Rectal smooth muscle tissue (tissue), 1 donor: ENCODE measurements at regions not wholly inside any gene's neighbourhood (a gene's known extent, or its start where the extent isn't known, plus 50 kb on each side); places are given as distances from the start of the nearest gene placed in this dataset.
"Not testable (repeated sequence)": the region's sequence is repeated elsewhere in the genome, so short reads cannot be mapped to it uniquely, and the experiment has no call there.

Source experiments
- H3K27ac ChIP-seq: one replicate; pipeline ENCODE4 v1.7.0; 2013; ENCODE audit warnings: low read depth, low read length, inconsistent platforms
- H3K27me3 ChIP-seq: one replicate; pipeline ENCODE4 v1.7.0; 2013; ENCODE audit warnings: low read length; ENCODE audit not compliant: control insufficient read depth, insufficient read depth
- H3K36me3 ChIP-seq: one replicate; pipeline ENCODE4 v1.7.0; 2013; ENCODE audit warnings: low read length; ENCODE audit not compliant: control insufficient read depth, insufficient read depth
- H3K4me1 ChIP-seq: one replicate; pipeline ENCODE4 v1.7.0; 2013; ENCODE audit warnings: low read length; ENCODE audit not compliant: control insufficient read depth, insufficient read depth
- H3K4me3 ChIP-seq: one replicate; pipeline ENCODE4 v1.7.0; 2013; ENCODE audit warnings: low read length
- H3K9ac ChIP-seq: one replicate; pipeline ENCODE4 v1.7.0; 2013; ENCODE audit warnings: low read length

DNA sequence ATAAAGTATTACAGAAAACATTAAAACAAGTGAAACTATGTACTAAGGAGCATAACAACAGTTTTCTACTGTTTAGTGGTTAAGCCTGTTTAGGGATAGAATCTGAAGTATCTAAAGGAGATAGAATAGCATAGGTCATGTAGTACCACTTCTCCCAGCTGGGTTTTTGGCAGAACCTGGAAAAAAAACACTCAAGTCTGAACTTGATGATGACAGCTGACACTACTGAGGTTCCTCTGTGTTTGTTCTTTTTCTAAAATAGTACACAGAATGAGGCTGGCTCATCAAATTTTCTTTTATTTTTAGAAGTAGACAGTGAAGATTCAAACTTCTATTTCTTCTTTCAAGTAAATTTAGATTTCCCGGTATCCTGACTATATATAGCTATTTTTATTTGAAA, 203.8 kb upstream of the ACO1 start:
- no peaks in the 10 kb centered on the region for H3K36me3 ChIP-seq
- no peaks in the 10 kb centered on the region for H3K27me3 ChIP-seq
- no peak overlapping the region for H3K27ac ChIP-seq
- no peaks in the 10 kb centered on the region for H3K4me1 ChIP-seq
- H3K4me3 ChIP-seq, result no peak overlapping the region
- no peak overlapping the region for H3K9ac ChIP-seq

DNA sequence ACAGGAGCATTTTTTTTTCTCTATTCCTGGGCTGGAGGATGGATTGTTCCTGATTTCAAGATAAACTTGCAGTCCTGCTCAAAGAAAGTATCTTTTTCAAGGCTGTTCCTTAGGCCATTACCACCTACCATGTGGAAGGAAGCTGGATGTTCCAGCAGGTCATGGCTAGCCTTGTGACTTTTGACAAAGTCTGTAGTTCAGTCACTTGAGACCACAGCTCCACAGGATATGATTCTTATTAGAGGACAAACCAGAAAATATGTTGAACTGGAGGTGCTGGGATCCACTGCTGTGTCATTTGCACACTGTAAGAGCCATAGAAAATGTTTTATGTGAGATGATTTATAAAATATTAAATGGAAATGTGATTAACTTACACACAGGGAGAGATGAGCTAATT, 184.2 kb upstream of the ACO1 start:
- Histone ChIP-seq H3K36me3 (no peaks in the 10 kb centered on the region), H3K9ac (no peak overlapping the region), H3K4me1 (no peaks in the 10 kb centered on the region), H3K4me3 (no peak overlapping the region), H3K27ac (no peak overlapping the region), H3K27me3 (no peaks in the 10 kb centered on the region)

DNA sequence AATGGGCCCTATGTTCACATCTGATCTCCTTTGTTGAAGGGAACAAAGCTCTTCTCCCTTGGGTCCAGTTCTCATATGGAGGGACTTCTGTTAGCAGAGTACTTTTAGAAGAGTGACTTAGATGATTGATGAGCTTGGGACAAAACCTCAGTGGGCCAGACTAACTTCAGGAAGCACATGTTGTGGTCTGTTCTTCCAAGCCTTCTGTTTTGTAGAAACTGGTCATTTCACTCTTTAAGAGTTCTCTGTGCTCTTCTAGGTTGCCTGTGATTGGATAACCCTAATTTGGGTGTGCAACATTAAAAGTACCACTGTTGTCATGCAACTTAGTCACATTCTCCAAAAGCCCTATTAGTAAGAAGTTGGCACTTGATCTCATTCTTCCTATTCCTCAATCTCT, 183.5 kb upstream of the ACO1 start:
- no peaks in the 10 kb centered on the region for H3K36me3 ChIP-seq
- H3K4me3 ChIP-seq, result no peak overlapping the region
- no peaks in the 10 kb centered on the region for H3K27me3 ChIP-seq
- no peak overlapping the region for H3K9ac ChIP-seq
- H3K27ac ChIP-seq, result no peak overlapping the region
- H3K4me1 ChIP-seq, result no peaks in the 10 kb centered on the region

DNA sequence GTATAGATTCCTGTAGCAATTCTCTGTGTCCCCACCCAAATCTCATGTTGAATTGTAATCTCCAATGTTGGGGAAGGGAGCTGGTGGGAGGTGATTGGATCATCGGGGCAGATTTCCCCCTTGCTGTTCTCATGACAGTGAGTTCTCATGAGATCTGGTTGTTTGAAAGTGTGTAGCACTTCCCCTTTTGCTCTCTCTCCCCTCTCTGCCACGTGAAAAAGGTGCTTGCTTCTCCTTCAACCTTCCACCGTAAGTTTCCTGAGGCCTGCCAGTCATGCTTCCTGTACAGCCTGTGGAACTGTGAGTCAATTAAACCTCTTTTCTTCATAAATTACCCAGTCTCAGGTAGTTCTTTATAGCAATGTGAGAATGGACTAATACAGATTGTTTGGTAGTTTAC, 175.3 kb upstream of the ACO1 start:
- not testable (repeated sequence) for H3K4me3 ChIP-seq, H3K9ac ChIP-seq, H3K27ac ChIP-seq, H3K4me1 ChIP-seq, H3K36me3 ChIP-seq, H3K27me3 ChIP-seq

DNA sequence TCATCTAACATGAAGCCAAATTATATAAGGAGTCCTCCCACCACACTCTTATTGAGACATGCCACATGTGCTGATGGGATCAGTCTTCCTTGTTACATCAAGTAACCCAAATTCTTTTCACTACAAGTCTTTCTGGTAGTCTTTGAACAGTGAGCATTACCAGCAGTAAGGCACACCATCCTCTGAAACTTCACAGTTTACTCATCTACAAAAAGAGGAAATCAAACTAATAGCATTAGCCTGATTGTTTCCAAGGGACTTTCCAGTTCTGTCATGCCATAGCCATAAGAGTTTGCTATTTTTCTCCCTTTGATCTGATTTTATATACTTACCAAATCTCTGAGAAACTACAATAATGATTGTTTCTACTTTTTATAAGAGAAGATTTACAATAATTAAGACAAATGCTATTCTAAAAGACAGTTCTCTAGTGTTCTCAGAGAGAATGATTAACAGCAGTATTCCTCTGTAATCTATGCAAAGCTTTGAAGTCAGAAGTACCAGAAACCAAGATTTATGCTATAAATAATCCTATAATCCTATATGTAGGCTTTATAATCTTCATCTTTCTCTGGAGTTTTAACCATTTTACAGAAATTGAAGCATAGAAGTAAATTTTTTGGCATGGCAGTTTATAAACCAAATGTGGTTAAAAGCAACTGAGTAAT, 166.2 kb upstream of the ACO1 start:
- H3K27ac ChIP-seq, result no peak overlapping the region
- H3K4me3 ChIP-seq, result no peak overlapping the region
- no peak overlapping the region for H3K9ac ChIP-seq
- no peaks in the 10 kb centered on the region for H3K27me3 ChIP-seq
- H3K4me1 ChIP-seq, result no peaks in the 10 kb centered on the region
- H3K36me3 ChIP-seq, result no peaks in the 10 kb centered on the region

DNA sequence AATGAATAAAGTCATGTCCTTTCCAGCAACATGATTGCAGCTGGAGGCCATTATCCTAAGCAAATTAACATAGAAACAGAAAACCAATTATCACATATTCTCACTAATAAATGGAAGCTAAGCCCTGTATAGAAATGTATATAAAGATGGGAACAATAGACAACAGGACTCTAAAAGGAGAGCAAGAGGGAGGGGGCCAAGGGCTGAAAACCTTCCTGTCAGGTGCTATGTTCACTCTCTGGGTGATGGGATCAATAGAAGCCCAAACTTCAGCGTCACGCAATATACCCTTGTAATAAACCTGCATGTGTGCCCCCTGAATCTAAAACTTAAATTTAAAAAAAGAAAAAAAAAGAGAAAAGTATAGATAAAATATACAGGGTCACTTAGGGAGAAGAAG, 163.7 kb upstream of the ACO1 start:
- H3K36me3 ChIP-seq, result no peaks in the 10 kb centered on the region
- no peaks in the 10 kb centered on the region for H3K27me3 ChIP-seq
- H3K4me3 ChIP-seq, result no peak overlapping the region
- H3K4me1 ChIP-seq, result no peaks in the 10 kb centered on the region
- H3K9ac ChIP-seq, result no peak overlapping the region
- no peak overlapping the region for H3K27ac ChIP-seq

DNA sequence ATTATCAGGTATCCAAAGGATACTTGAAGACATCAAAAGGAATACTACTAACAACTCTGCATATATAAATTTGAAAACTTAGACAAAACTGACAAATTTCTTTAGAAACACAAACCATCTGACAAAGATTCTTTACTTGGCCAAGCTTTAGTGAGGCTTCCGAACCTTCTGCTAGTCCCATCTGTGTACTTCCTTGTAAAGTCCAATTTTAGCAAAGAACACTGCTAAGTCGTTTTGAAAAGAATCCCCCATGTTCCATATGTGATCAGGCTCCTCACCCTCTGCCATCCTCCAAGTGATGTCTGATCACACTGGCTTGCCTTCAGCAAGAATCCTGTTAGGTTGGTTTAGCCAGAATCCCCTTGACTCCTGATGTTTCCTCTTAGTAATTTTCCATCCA, 150.0 kb upstream of the ACO1 start:
- H3K4me3 ChIP-seq, result no peak overlapping the region

DNA sequence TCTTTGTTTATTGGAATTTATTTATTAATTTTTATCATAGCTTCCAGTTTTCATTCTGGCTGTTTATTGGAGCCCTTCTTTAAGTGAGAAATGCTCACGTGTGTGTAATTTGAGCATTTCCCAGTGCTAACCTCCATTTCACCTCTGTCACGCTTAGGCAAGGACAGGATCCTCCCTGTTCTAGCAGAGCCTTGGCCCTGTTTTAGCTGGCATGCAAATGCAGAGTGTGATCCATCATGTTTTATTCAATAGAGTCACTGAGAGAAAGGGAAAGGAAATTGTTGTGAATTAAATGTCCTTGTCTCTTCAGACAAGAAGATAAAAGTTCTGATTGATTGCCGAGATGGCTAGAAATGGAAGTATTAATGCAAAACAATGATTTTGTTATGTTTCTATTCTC, 137.3 kb upstream of the ACO1 start:
- Histone ChIP-seq H3K27me3 (no peaks in the 10 kb centered on the region), H3K4me3 (no peak overlapping the region), H3K27ac (no peak overlapping the region), H3K4me1 (peaks cover 4% of the 10 kb centered on the region), H3K9ac (no peak overlapping the region), H3K36me3 (no peaks in the 10 kb centered on the region)

More for the DNA sequence above, 150.0 kb upstream of the ACO1 start:
- Histone ChIP-seq H3K36me3 (no peaks in the 10 kb centered on the region), H3K4me1 (no peaks in the 10 kb centered on the region), H3K9ac (no peak overlapping the region), H3K27me3 (no peaks in the 10 kb centered on the region), H3K27ac (no peak overlapping the region)

DNA sequence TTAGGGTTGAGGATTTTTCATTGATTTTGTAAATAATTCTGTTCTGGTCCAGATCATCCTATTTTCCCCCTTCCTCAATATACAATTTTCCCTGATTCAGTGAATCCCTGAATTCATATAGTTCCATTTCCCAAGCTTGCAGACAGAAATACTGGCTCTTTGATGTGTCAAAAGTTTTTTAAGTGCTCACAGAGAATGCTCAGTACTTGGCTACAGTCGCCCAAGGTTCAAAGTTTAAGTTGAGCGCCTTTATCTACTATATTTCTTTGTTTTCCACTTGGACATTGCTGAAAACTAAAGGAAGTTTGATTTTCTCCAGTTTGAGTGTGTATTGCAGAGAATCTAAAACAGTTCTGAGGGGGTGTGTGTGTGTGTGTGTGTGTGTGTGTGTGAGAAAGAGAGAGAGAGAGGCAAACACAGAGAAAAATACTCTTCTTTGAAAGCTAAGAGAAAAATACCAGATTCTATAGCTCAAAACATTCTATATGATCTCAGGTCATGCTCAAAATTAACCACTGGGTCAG, 136.2 kb upstream of the ACO1 start:
- Histone ChIP-seq H3K4me1 (peaks cover 4% of the 10 kb centered on the region), H3K27ac (no peak overlapping the region), H3K27me3 (no peaks in the 10 kb centered on the region), H3K36me3 (no peaks in the 10 kb centered on the region), H3K4me3 (no peak overlapping the region), H3K9ac (no peak overlapping the region)

DNA sequence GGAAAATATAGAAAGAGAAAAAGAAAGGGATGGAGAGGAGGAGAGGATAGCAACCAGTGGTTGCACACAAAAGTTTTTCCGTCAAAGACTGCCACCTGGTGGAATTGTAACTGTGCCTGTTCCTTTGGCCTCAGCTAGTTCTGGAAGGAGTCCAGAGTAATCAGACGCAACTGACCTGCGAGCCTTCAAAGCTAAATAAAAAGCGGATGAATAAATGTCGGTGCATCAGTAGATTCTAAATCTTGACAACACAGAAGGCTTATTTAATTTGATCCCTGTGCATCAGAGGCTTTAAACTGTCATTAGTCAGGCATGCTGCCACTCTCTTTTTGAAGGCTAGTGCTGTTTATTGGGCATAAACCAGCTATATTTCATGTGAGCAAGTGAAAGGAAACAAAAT, 132.9 kb upstream of the ACO1 start:
- Histone ChIP-seq H3K27ac (no peak overlapping the region), H3K36me3 (no peaks in the 10 kb centered on the region), H3K4me3 (no peak overlapping the region), H3K27me3 (no peaks in the 10 kb centered on the region), H3K4me1 (peaks cover 4% of the 10 kb centered on the region), H3K9ac (no peak overlapping the region)

DNA sequence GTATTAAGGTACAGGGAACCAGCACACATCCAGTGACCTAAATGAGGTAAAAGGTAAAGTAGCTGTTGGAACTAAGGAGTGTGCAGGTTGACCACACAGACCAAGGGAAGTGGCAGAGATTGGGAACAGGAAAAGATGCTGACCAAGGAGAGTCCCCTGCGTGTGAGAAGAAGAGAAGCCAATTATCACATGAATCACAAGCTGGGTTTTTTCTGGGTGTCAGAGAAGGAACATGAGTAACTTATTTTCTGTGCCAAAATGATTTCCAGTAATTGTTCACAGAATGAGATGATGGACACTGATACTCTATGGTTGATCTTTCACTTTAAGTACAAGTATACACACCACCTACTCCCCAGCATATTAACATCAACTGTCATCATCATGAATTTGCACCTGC, 130.7 kb upstream of the ACO1 start:
- H3K27me3 ChIP-seq, result no peaks in the 10 kb centered on the region
- H3K4me3 ChIP-seq, result no peak overlapping the region
- H3K27ac ChIP-seq, result no peak overlapping the region
- peaks cover 4% of the 10 kb centered on the region for H3K4me1 ChIP-seq
- H3K9ac ChIP-seq, result no peak overlapping the region
- H3K36me3 ChIP-seq, result no peaks in the 10 kb centered on the region

DNA sequence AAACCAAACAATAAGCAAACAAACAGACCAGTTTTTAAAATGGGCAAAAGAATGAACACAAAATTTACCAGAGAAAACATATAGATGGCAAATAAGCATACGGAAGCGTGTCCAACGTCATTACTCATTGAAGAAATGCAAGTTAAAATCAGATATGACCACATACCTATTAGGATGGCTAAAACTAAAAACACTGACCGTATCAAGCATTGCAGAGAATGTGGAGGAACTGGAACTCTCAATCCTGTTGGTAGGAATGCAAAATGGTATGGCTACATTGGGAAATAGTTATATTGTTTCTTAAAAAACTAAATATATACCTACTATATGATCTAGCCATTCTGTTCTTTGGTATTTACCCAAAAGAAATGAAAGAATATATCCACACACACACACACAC, 129.4 kb upstream of the ACO1 start:
- no peak overlapping the region for H3K27ac ChIP-seq
- no peak overlapping the region for H3K9ac ChIP-seq
- no peaks in the 10 kb centered on the region for H3K36me3 ChIP-seq
- H3K27me3 ChIP-seq, result no peaks in the 10 kb centered on the region
- H3K4me3 ChIP-seq, result no peak overlapping the region
- peaks cover 4% of the 10 kb centered on the region for H3K4me1 ChIP-seq

DNA sequence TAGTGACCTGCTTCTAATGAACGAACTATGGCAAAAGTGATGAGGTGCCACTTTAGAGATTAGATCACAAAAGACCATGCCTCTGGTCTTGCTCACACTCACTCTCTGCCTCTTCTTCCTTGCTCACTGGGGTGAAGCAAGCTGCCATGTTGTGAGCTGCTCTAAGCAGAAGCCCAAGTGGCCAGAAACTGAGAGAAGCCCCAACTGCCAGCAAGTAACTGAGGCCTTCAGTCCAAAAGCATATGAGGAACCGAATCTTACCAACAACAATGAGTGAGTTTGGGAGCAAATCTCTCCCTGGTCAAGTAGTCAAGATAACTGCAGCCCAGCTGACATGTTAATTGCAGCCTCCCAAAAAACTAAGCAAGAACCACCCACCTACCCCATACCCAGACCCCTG, 126.0 kb upstream of the ACO1 start:
- Histone ChIP-seq H3K4me3 (no peak overlapping the region), H3K4me1 (no peaks in the 10 kb centered on the region), H3K27ac (no peak overlapping the region), H3K36me3 (no peaks in the 10 kb centered on the region), H3K9ac (no peak overlapping the region), H3K27me3 (no peaks in the 10 kb centered on the region)
